K562 (cell line): ENCODE measurements at regions not wholly inside any gene's neighbourhood (a gene's known extent, or its start where the extent isn't known, plus 50 kb on each side); places are given as distances from the start of the nearest gene placed in this dataset.

Experiments
- ATAC-seq: fragments of 200-7000 bp; cut with Tn5 transposase; 3 replicates; pipeline ENCODE4 v1.9.1; 2020; ENCODE audit warnings: moderate library complexity
- BruUV-seq: library from RNA; stranded (reverse); fragments of 400-500 nt; replicated peaks from 2 replicates; lab custom pipeline; 2021; lab: Mats Ljungman, UMichigan
- CTCF ChIA-PET: fragments of 300-600 bp; formaldehyde crosslinking; extraction: SDS; loops from one replicate; lab custom pipeline; 2021; ENCODE audit warnings: low intra/inter-chr PET ratio; lab: Yijun Ruan, JAX
- POLR2A ChIA-PET: fragments of 300-600, 350-650 bp; sonication (Branson Sonifier 250); formaldehyde crosslinking; extraction: SDS; loops from one replicate; lab custom pipeline; 2021; ENCODE audit warnings: antibody characterized with exemption, inconsistent platforms; lab: Yijun Ruan, JAX
- DNase-seq, 4 experiments: peaks; one replicate each; pipeline versions ENCODE4 v3.0.0 to v3.0.0-alpha.2; 2011 to 2018; ENCODE audit warnings: low spot score in 3 of 4, mixed read lengths in 3 of 4; ENCODE audit errors: extremely low read depth in 1 of 4
- FAIRE-seq: peaks from 2 replicates; lab custom pipeline; 2011; peaks lifted over from hg19 to GRCh38; lab: Jason Lieb, UNC
- H2AFZ ChIP-seq: 2 replicates; pipeline ENCODE4 v1.6.0; 2011; ENCODE audit warnings: low read depth, low read length, control low read depth, inconsistent platforms
- H3K27ac ChIP-seq: fragments of 200-600 bp; 3 replicates; pipeline ENCODE4 v1.8.0; 2011; ENCODE audit warnings: low read depth, mild to moderate bottlenecking, control low read depth, inconsistent platforms, low read length, moderate library complexity, mixed read lengths; ENCODE audit errors: extremely low read depth
- H3K27me3 ChIP-seq, 2 experiments: fragments of 300-600 bp in 1 of 2; 2 replicates in 1 of 2; 3 replicates in 1 of 2; pipeline versions ENCODE4 v1.6.0 to v1.8.0; 2011; ENCODE audit warnings: inconsistent platforms in 2 of 2, low read length in 2 of 2, mild to moderate bottlenecking in 1 of 2, mixed read lengths in 1 of 2, moderate library complexity in 1 of 2; ENCODE audit not compliant: control insufficient read depth in 2 of 2, insufficient read depth in 2 of 2
- H3K36me3 ChIP-seq: fragments of 300-600 bp; 3 replicates; pipeline ENCODE4 v1.8.0; 2011; ENCODE audit warnings: mild to moderate bottlenecking, low read length, inconsistent platforms; ENCODE audit not compliant: control insufficient read depth, insufficient read depth
- H3K4me1 ChIP-seq, 2 experiments: fragments of 200-600 bp in 1 of 2; replicated peaks in 1 of 2; 2 replicates in 1 of 2; 3 replicates in 1 of 2; pipeline versions ENCODE4 v1.5.1 to v1.8.0; 2011; ENCODE audit warnings: inconsistent platforms in 2 of 2, low read length in 2 of 2, mild to moderate bottlenecking in 1 of 2, mixed read lengths in 1 of 2, moderate library complexity in 1 of 2; ENCODE audit not compliant: control insufficient read depth in 2 of 2, insufficient read depth in 2 of 2
- H3K4me2 ChIP-seq: 2 replicates; pipeline ENCODE4 v1.6.1; 2011; ENCODE audit warnings: low read length, control low read depth, inconsistent platforms, mixed read lengths; ENCODE audit not compliant: insufficient read depth
- H3K4me3 ChIP-seq: fragments of 200-600 bp; sonication (generic), shearing (Covaris generic); 2 replicates; pipeline ENCODE4 v1.5.1; 2016; ENCODE audit warnings: control low read depth, inconsistent platforms
- H3K79me2 ChIP-seq: fragments of 200-600 bp; 3 replicates; pipeline ENCODE4 v1.8.0; 2011; ENCODE audit warnings: low read length, inconsistent platforms; ENCODE audit not compliant: control insufficient read depth, insufficient read depth
- H3K9ac ChIP-seq, 2 experiments: 2 replicates each; pipeline versions ENCODE4 v1.6.0 to v1.6.1; 2011; ENCODE audit warnings: low read depth in 2 of 2, low read length in 2 of 2, control low read depth in 1 of 2, inconsistent platforms in 1 of 2, mild to moderate bottlenecking in 1 of 2, mixed read lengths in 1 of 2; ENCODE audit not compliant: insufficient read depth in 1 of 2
- H3K9me1 ChIP-seq: one replicate; pipeline ENCODE4 v1.6.0; 2011; ENCODE audit warnings: inconsistent platforms, mild to moderate bottlenecking, low read length, moderate library complexity; ENCODE audit not compliant: control insufficient read depth, insufficient read depth
- H3K9me3 ChIP-seq: replicated peaks from 2 replicates; pipeline ENCODE4 v1.5.1; 2011; ENCODE audit warnings: low read depth, low read length, inconsistent platforms; ENCODE audit not compliant: control insufficient read depth, insufficient read depth
- H4K20me1 ChIP-seq: replicated peaks from 2 replicates; pipeline ENCODE4 v1.6.1; 2011; ENCODE audit warnings: low read length, inconsistent platforms, mixed read lengths; ENCODE audit not compliant: control insufficient read depth, insufficient read depth
- CTBP1 ChIP-seq: fragments of 450-650 bp; IDR thresholded peaks from 2 replicates; pipeline ENCODE4 v1.6.1; 2016; ENCODE audit warnings: borderline replicate concordance
- ESRRB ChIP-seq: fragments of 250-450 bp; sonication (Bioruptor Pico); IDR thresholded peaks from 2 replicates; pipeline ENCODE4 v1.5.0; 2020; ENCODE audit warnings: mild to moderate bottlenecking, moderate library complexity, borderline replicate concordance
- FOXJ2 ChIP-seq: fragments of 200-800 bp; sonication (Bioruptor generic); IDR thresholded peaks from 2 replicates; pipeline ENCODE4 v1.6.1; 2016; ENCODE audit warnings: missing genetic modification characterization, missing compliant biosample characterization
- HCFC1 ChIP-seq: IDR thresholded peaks from 2 replicates; pipeline ENCODE4 v1.6.1; 2012; ENCODE audit warnings: low read depth, low read length, improper control_type of control experiment
- HDAC8 ChIP-seq: fragments of 450-650 bp; IDR thresholded peaks from 2 replicates; pipeline ENCODE4 v1.6.1; 2016; ENCODE audit warnings: mild to moderate bottlenecking, missing genetic modification characterization, moderate library complexity, missing compliant biosample characterization
- NUFIP1 ChIP-seq: fragments of 450-650 bp; IDR thresholded peaks from 2 replicates; pipeline ENCODE4 v1.6.1; 2018; ENCODE audit not compliant: partially characterized antibody
- POLR2AphosphoS2 ChIP-seq: IDR thresholded peaks from 2 replicates; pipeline ENCODE4 v1.6.1; 2012; ENCODE audit warnings: low read length, improper control_type of control experiment
- POLR3G ChIP-seq: IDR thresholded peaks from 2 replicates; pipeline ENCODE4 v1.6.1; 2011; ENCODE audit not compliant: insufficient read length, insufficient replicate concordance; ENCODE audit errors: extremely low read depth
- RNF2 ChIP-seq: sonication (generic); IDR thresholded peaks from 2 replicates; pipeline ENCODE4 v1.6.1; 2016
- ZNF232 ChIP-seq: sonication (generic); formaldehyde crosslinking; IDR thresholded peaks from 2 replicates; pipeline ENCODE4 v1.8.0; 2022; ENCODE audit warnings: mild to moderate bottlenecking, missing genetic modification reagents
- ZNF668 ChIP-seq: fragments of 250-450 bp; sonication (Bioruptor Pico); IDR thresholded peaks from 2 replicates; pipeline ENCODE4 v1.8.0; 2022; ENCODE audit warnings: mild to moderate bottlenecking, inconsistent platforms
- in situ Hi-C: fragments of 300-500 bp; cut with MboI; formaldehyde crosslinking; loops from 4 replicates; pipeline ENCODE4 v1.15.0; 2018; ENCODE audit warnings: inconsistent platforms, mixed read lengths
- intact Hi-C: fragments of 100-400 bp; cut with micrococcal nuclease; formaldehyde crosslinking; loops from 2 replicates; pipeline ENCODE4 v1.14.2; 2022
- TF ChIP-seq, protein P1 (sequence below): fragments of 250-450 bp; sonication (Bioruptor Pico); IDR thresholded peaks from 2 replicates; pipeline ENCODE4 v1.8.0; 2022; ENCODE audit warnings: inconsistent platforms

DNA sequence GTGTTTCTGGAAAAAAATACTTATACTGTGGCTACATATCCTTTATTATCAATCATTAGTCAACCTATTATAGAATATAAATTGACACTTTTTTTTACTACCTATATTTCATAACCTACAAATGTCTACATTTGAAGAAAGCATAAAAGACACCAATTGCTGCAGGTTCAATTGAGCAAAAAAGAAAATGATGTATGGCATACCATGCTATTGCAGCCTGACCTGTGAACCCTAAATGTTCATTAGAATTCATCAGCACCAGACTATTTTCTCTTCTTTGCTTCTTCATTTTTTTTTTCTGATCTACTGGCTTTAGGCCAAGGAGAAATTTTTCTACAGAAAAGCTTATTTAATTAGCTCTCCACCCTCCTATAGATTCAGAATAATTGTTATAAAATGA lies 1628.2 kb upstream of the IGFBP7 start:
- ATAC-seq = no peak
- POLR2A ChIA-PET = no interaction called here

More for the DNA sequence above, 1628.2 kb upstream of the IGFBP7 start:
- H3K4me1 ChIP-seq = no peaks in the 10 kb centered on the region
- H3K9ac ChIP-seq = no peak overlapping the region
- in situ Hi-C loops (no loop called here), intact Hi-C loops (no loop called here)
- no peak overlapping the region for H3K4me2 ChIP-seq
- H4K20me1 ChIP-seq = no peaks in the 10 kb centered on the region
- no peaks in the 10 kb centered on the region for H3K79me2 ChIP-seq
- H3K27ac ChIP-seq = no peak overlapping the region
- CTCF ChIA-PET = no interaction called here
- no peaks in the 10 kb centered on the region for H3K9me3 ChIP-seq
- TF ChIP-seq RNF2 = no peak
- TF ChIP-seq NUFIP1 = no peak
- no peak for TF ChIP-seq FOXJ2 (tag)
- TF ChIP-seq HCFC1 = no peak
- TF ChIP-seq, protein P1, sequence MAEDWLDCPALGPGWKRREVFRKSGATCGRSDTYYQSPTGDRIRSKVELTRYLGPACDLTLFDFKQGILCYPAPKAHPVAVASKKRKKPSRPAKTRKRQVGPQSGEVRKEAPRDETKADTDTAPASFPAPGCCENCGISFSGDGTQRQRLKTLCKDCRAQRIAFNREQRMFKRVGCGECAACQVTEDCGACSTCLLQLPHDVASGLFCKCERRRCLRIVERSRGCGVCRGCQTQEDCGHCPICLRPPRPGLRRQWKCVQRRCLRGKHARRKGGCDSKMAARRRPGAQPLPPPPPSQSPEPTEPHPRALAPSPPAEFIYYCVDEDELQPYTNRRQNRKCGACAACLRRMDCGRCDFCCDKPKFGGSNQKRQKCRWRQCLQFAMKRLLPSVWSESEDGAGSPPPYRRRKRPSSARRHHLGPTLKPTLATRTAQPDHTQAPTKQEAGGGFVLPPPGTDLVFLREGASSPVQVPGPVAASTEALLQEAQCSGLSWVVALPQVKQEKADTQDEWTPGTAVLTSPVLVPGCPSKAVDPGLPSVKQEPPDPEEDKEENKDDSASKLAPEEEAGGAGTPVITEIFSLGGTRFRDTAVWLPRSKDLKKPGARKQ (CRISPR knock-in tag) = no peak
- TF ChIP-seq ZNF232 = no peak
- no peak for TF ChIP-seq CTBP1
- TF ChIP-seq ZNF668 (CRISPR knock-in tag) = no peak
- TF ChIP-seq POLR3G = no peak
- no peak for TF ChIP-seq ESRRB (CRISPR knock-in tag)
- no peak for TF ChIP-seq HDAC8 (tag)
- TF ChIP-seq POLR2AphosphoS2 = no peak
- H3K4me3 ChIP-seq = no peak overlapping the region
- H3K27me3 ChIP-seq = no peaks in the 10 kb centered on the region
- H3K36me3 ChIP-seq = no peaks in the 10 kb centered on the region
- no TSS peak for BruUV-seq
- no peak overlapping the region for H2AFZ ChIP-seq
- DNase-seq (no peak), FAIRE-seq (no peak)
- no peaks in the 10 kb centered on the region for H3K9me1 ChIP-seq
